ENCODE measurements at regions not wholly inside any gene's neighbourhood (a gene's known extent, or its start where the extent isn't known, plus 50 kb on each side); places are given as distances from the start of the nearest gene placed in this dataset.

DNA sequence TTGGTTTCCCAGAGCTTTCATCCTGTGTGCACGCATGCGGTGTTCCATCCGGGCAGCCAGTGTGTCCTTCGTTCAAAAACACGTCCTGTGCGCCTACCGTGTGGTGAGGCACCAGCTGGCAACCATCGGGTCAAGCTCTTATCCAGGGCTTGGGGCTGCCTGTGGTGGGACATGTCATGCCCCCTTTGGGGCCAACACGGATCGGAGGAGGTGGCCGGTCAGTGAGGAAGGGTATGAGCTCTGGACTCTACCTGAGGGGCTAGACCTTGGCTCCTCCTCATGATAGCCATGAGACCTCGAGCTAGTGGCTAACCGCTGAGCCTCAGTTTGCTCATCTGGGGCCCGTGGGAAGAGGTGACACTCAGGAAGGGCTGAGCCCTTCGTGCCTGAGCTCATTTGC lies 158.5 kb upstream of the PMEPA1 start:
- DNase-seq, result no peak

DNA sequence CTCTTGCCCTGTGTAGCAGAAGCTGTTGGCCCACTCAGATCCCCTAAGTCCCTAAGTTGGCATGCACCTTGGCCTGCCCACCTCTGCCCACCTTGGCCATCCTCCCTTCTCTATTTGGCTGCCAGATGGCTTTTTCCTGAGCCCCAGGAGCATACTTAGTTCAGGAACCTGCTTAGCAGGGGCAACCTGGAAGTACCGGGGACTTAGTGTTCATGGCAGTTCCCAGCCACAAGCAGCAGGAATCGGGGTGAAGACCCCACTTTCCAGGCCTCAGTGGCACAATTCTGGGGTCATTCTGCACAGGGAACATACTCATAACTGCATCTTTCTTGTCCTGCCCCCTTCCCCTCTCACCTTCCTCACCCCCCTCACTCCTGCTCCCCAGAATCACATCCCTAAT lies 158.0 kb upstream of the PMEPA1 start:
- no peak for DNase-seq

DNA sequence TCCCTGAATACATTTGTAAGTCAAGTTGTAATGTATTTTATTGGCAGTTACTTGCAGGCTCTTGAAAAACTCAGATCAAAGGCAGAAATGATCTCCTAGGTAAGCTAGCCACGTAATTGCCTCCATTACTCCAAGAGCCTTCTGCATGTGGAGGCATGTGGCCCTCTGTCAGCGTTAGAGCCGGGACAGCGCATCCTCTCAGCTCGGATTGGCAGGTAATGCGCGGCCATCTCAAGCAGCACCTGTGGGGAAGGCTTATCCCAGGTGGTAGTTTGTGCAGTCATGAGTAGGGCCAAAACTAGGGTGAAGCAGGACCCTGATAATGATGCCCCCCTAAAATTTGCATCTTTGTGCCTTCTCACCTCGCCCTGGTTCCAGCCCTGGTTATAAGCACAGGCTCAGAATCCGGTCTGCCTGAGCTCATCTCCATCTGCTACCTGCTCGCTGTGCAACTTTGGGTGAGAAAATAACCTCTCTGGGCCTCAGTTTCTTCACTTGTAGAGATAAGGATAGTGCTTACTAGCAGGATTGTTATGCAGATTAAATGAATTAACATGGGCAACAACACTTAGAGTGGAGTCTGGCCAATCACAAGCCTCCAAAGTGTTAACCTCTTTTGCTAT lies 157.5 kb upstream of the PMEPA1 start:
- DNase-seq, result no peak

DNA sequence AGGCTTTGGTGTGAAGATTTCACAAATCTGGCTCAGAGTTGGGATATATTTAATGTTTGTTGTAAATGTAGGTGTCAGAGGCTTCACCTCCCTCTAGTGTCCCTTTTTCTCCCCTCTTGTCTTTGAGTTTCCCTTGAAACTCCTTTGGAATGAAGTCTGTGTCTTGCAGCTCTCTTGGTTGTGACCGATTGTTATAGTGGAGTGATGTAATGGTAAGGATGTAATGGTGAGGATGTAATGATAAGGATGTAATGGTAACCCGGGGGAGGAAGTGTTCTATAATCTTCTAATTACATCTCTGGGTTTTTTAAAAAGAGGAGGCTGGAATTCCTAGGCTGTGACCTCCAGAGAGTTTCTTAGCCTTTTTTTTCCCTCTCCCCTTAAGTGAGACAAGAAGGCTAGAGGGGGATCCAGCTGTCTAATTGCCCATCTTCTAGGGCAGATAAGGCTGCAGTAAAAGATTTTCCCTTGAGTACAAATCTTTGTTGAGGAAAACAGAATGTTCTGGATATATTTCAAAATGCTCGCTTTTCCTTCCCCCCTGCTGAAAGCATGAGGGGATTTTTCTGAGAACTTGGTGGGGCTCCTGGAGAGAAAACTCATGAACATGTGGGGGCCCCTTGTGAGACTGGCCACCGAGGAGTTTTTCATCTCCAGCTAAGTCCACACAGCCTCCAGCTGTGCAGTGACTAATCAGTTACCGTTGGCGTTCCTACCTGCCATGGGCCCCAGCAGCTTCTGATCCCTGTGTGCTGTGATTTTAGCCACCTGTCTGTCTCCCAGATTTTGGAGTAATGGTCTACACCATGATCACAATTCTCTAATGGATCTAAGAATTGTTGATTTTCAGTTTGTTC lies 156.7 kb upstream of the PMEPA1 start:
- DNase-seq, result no peak

DNA sequence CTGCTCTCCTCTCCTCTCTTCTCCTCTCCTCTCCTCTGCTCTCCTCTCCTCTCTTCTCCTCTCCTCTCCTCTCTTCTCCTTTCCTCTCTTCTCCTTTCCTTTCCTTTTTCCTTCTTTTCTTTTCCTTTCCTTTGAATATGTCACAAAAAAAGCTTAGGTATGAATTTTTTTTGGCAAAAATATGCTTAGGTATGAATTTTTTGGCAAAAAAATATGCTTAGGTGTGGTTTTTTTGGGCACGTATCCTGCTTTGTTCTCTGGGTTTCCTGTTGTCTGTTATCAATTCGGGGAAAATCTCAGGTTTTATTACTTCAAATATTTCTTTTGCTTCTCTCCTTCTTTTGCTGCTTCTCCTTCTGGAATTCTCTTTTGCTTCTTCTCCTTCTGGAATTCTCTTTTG lies 155.5 kb upstream of the PMEPA1 start:
- DNase-seq, result no peak

- DNase-seq, result no peak
Observed at GRCh38 chr20:57860576-57860975, 150.8 kb upstream of the PMEPA1 start.

DNA sequence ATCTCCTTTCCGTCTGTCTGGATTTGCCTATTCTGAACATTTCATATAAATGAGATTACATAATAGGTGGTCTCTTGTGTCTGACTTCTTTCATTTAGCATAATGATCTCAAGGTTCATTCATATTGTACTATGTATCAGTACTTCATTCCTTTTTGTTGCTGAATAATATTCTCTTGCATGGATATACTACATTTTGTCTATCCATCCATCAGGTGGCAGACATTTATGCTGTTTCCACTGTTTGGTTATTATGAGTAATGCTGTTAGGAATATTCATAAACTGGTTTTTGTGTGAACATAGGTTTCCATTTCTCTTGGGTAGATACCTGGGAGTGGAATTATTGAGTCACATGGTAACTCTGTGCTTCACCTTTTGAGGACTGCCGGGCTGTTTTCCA lies 148.2 kb upstream of the PMEPA1 start:
- DNase-seq, result no peak

DNA sequence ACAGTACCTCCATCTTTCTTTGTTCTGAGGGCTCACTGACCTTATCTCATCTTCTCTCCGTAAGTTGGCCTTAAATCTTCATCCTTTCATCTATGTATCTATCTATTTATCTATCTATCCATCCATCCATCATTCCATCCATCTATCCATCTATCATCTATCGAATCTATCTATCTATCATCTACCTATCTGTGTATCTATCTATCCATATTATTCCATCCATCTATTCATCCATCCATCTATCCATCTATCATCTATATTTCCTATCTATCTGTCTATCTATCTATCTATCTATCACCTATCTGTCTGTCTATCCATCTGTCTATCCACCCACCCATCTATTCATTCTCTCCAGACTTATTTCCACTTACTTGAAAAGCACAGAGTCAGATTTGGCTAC lies 147.3 kb upstream of the PMEPA1 start:
- no peak for DNase-seq

DNA sequence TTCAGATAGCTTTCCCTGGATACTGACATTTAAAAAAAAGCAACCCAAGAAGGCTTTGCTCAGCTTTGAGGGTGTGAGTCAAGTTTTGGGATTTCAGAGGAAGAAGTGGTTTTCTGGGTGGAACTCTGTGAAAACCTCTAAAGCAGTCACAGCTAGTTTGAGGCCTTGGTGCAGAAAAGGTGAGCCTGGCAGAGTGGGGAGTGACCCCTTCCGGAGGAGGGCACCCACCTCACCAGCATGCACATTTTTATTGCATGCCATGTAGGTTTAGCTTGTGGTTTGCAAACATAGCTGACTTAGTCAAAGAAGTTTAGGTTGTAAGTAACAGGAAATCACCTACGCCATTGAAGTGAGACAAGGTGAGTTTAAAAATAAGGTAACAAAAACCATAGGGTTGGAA lies 146.8 kb upstream of the PMEPA1 start:
- DNase-seq, result peak; percentile 54

- DNase-seq, result no peak
Observed at GRCh38 chr20:57851796-57852195, 142.0 kb upstream of the PMEPA1 start.

- DNase-seq, result no peak
Observed at GRCh38 chr20:57851025-57851682, 141.3 kb upstream of the PMEPA1 start.

- DNase-seq, result no peak
Observed at GRCh38 chr20:57849521-57850215, 139.9 kb upstream of the PMEPA1 start.

- DNase-seq, result no peak
Observed at GRCh38 chr20:57849121-57849520, 139.3 kb upstream of the PMEPA1 start.

- DNase-seq, result no peak
Observed at GRCh38 chr20:57848282-57848681, 138.5 kb upstream of the PMEPA1 start.

DNA sequence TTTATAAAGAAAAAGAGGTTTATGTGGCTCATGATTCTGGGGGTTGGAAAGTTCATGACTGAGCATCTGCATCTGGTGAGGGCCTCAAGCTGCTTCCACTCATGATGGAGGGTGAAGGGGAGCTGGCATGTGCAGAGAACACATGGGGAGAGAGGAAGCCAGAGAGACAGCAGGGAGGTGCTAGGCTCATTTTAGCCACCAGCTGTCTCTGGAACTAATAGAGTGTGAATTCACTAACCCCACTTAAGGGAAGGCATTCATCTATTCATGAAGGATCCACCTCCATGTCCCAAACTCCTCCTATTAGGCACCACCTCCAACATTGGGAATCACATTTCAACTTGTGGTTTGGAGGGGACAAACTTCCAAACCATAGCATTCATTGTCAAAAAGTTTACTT lies 137.3 kb upstream of the PMEPA1 start:
- DNase-seq, result no peak

GRCh38 chr20:57844626-57845596 lies 135.1 kb upstream of the PMEPA1 start:
- no peak for DNase-seq

- DNase-seq, result no peak
Observed at GRCh38 chr20:57843941-57844625, 134.3 kb upstream of the PMEPA1 start.

DNA sequence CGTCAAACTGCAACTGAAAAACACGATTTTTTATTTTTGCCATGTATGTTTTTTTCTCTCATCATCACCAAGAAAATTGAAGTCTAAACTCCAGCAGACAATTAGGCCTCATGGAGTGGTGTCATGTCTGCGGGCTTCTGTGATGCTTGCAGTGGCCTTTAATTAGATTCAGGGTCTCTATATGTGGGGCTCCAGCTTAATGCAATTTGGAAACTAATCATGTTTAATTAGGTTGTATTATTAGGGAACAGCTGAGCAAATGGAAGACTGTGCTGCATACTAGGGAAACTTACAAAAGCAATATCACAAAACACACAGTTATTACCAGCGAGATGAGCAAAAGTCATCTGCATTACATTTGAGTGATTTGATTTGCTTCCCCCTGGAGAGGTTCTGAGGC lies 132.9 kb upstream of the PMEPA1 start:
- no peak for DNase-seq

GRCh38 chr20:57841297-57841866 lies 131.6 kb upstream of the PMEPA1 start:
- no peak for DNase-seq

GRCh38 chr20:57840504-57841296 lies 130.9 kb upstream of the PMEPA1 start:
- no peak for DNase-seq

All from CD4-positive, alpha-beta T cell treated with Interleukin-17A for 1 hour (primary cell).